ENCODE measurements at regions not wholly inside any gene's neighbourhood (a gene's known extent, or its start where the extent isn't known, plus 50 kb on each side); places are given as distances from the start of the nearest gene placed in this dataset.

DNA sequence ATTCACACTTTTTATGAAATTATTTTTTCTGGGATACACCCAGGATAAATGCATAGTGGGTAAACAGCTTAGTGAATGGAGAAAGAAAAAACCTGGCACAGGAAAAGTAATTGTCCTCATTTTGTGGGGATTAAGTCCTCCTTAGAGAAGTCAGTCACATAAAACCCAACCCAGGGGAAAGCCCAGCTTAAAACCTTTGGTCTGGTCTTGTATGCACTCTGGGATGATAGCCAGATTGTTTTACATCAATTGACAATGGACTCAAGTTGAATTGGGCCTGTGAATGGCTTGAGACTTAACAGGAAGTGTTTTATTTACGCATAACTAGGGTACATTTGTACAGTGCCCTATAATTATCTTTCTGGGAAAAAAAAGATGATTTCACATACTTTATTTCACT is 561.3 kb upstream of the GRIA3 start:
- TF ChIP-seq, protein P1, sequence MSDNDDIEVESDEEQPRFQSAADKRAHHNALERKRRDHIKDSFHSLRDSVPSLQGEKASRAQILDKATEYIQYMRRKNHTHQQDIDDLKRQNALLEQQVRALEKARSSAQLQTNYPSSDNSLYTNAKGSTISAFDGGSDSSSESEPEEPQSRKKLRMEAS (IDR thresholded peaks at IDR 0.05), result no peak
- TF ChIP-seq EGR1 (IDR thresholded peaks at IDR 0.05), result no peak
